HepG2 (cell line): ENCODE measurements at regions not wholly inside any gene's neighbourhood (a gene's known extent, or its start where the extent isn't known, plus 50 kb on each side); places are given as distances from the start of the nearest gene placed in this dataset.

Source experiments
- ATAC-seq: fragments of 200-7000 bp; cut with Tn5 transposase; 3 replicates; pipeline ENCODE4 v1.9.1; 2020; ENCODE audit warnings: mild to moderate bottlenecking, moderate library complexity
- BruUV-seq: library from RNA; stranded (reverse); fragments of 400-500 nt; replicated peaks from 2 replicates; lab custom pipeline; 2021; lab: Mats Ljungman, UMichigan
- CTCF ChIA-PET: fragments of 300-600 bp; formaldehyde crosslinking; extraction: SDS; loops from one replicate; lab custom pipeline; 2021; ENCODE audit warnings: low total read pairs, inconsistent platforms, low intra/inter-chr PET ratio; lab: Yijun Ruan, JAX
- POLR2A ChIA-PET: fragments of 350-600 bp; sonication (Branson Sonifier 250); formaldehyde crosslinking; loops from one replicate; lab custom pipeline; 2020; ENCODE audit warnings: antibody characterized with exemption, inconsistent platforms; lab: Yijun Ruan, JAX
- DNase-seq: peaks from one replicate; pipeline ENCODE4 v3.0.0-alpha.2; 2015; ENCODE audit warnings: low spot score
- FAIRE-seq: peaks from 3 replicates; lab custom pipeline; 2011; peaks lifted over from hg19 to GRCh38; lab: Jason Lieb, UNC
- H2AFZ ChIP-seq: one replicate; pipeline ENCODE4 v1.6.1; 2011; ENCODE audit warnings: low read length, inconsistent platforms
- H3K27ac ChIP-seq: fragments of 300-600 bp; 3 replicates; pipeline ENCODE4 v1.8.0; 2011; ENCODE audit warnings: mixed run types, mild to moderate bottlenecking, mixed read lengths, low read length, inconsistent platforms; ENCODE audit not compliant: insufficient read depth; ENCODE audit errors: extremely low read length
- H3K27me3 ChIP-seq, 2 experiments: fragments of 200-600 bp in 1 of 2; 2 replicates in 1 of 2; 3 replicates in 1 of 2; pipeline versions ENCODE4 v1.6.0 to v1.8.0; 2011; ENCODE audit warnings: low read length in 2 of 2, mild to moderate bottlenecking in 2 of 2, moderate library complexity in 2 of 2, inconsistent platforms in 1 of 2; ENCODE audit not compliant: insufficient read depth in 2 of 2, control insufficient read depth in 1 of 2
- H3K36me3 ChIP-seq, 2 experiments: fragments of 200-600 bp in 1 of 2; replicated peaks in 1 of 2; 2 replicates in 1 of 2; 3 replicates in 1 of 2; pipeline versions ENCODE4 v1.5.1 to v1.8.0; 2011; ENCODE audit warnings: low read length in 2 of 2, inconsistent platforms in 1 of 2; ENCODE audit not compliant: insufficient read depth in 2 of 2, control insufficient read depth in 1 of 2
- H3K4me1 ChIP-seq: 2 replicates; pipeline ENCODE4 v1.5.1; 2012; ENCODE audit warnings: low read length, inconsistent platforms; ENCODE audit not compliant: insufficient read depth
- H3K4me2 ChIP-seq: 2 replicates; pipeline ENCODE4 v1.6.0; 2011; ENCODE audit warnings: low read depth, low read length, inconsistent platforms
- H3K4me3 ChIP-seq, 3 experiments: fragments of 200-600 bp in 1 of 3; sonication (generic), shearing (Covaris generic) in 1 of 3; replicated peaks in 1 of 3; 2 replicates each; pipeline ENCODE4 v1.5.1; 2011 to 2016; ENCODE audit warnings: low read length in 3 of 3, inconsistent platforms in 2 of 3, low read depth in 2 of 3, mild to moderate bottlenecking in 2 of 3, control low read depth in 1 of 3, mixed read lengths in 1 of 3; ENCODE audit not compliant: insufficient read depth in 1 of 3
- H3K79me2 ChIP-seq: one replicate; pipeline ENCODE4 v1.6.1; 2011; ENCODE audit warnings: low read length, inconsistent platforms; ENCODE audit not compliant: insufficient read depth
- H3K9ac ChIP-seq: 2 replicates; pipeline ENCODE4 v1.6.0; 2011; ENCODE audit warnings: mild to moderate bottlenecking, low read depth, low read length, inconsistent platforms; ENCODE audit not compliant: insufficient read depth
- H3K9me3 ChIP-seq: 2 replicates; pipeline ENCODE4 v1.5.1; 2012; ENCODE audit warnings: mild to moderate bottlenecking, low read length
- H4K20me1 ChIP-seq: 2 replicates; pipeline ENCODE4 v1.6.0; 2011; ENCODE audit warnings: inconsistent platforms, mild to moderate bottlenecking, low read length, moderate library complexity; ENCODE audit not compliant: insufficient read depth
- ATF7-NPFF ChIP-seq: sonication (generic); formaldehyde crosslinking; IDR thresholded peaks from 2 replicates; pipeline ENCODE4 v1.8.1; 2023; ENCODE audit warnings: mild to moderate bottlenecking, low read depth, missing genetic modification reagents, moderate library complexity
- EZH2 ChIP-seq: conservative IDR thresholded peaks from 2 replicates; pipeline ENCODE4 v1.6.1; 2012; ENCODE audit warnings: mild to moderate bottlenecking, low read depth, low read length, moderate library complexity
- FOXA3 ChIP-seq: IDR thresholded peaks from 2 replicates; pipeline ENCODE4 v1.6.1; 2016; ENCODE audit warnings: missing genetic modification reagents, missing compliant biosample characterization
- HMG20B ChIP-seq: conservative IDR thresholded peaks from 2 replicates; pipeline ENCODE4 v1.6.1; 2016; ENCODE audit warnings: missing genetic modification reagents, missing compliant biosample characterization
- JUN ChIP-seq: sonication (generic); formaldehyde crosslinking; IDR thresholded peaks from 2 replicates; pipeline ENCODE4 v1.4.0; 2020; ENCODE audit warnings: mild to moderate bottlenecking, missing genetic modification reagents
- LCORL ChIP-seq, 2 experiments: fragments of 450-650 bp in 1 of 2; sonication (generic) in 1 of 2; formaldehyde crosslinking in 1 of 2; IDR thresholded peaks; 2 replicates each; pipeline versions ENCODE4 v1.5.0 to v1.6.1; 2017 to 2020; ENCODE audit warnings: antibody characterized with exemption in 1 of 2, missing genetic modification reagents in 1 of 2
- MEIS2 ChIP-seq: sonication (generic); formaldehyde crosslinking; IDR thresholded peaks from 2 replicates; pipeline ENCODE4 v1.9.0; 2021; ENCODE audit warnings: mild to moderate bottlenecking, missing genetic modification reagents
- MXD3 ChIP-seq: IDR thresholded peaks from 2 replicates; pipeline ENCODE4 v1.6.1; 2016; ENCODE audit warnings: mild to moderate bottlenecking, missing biosample characterization, missing genetic modification reagents
- NFIB ChIP-seq: sonication (generic); formaldehyde crosslinking; IDR thresholded peaks from 2 replicates; pipeline ENCODE4 v1.9.0; 2021; ENCODE audit warnings: missing genetic modification reagents, mild to moderate bottlenecking, borderline replicate concordance
- NFYC ChIP-seq: IDR thresholded peaks from 2 replicates; pipeline ENCODE4 v1.6.1; 2016; ENCODE audit warnings: missing genetic modification reagents, missing compliant biosample characterization
- POGZ ChIP-seq: sonication (generic); formaldehyde crosslinking; IDR thresholded peaks from 2 replicates; pipeline ENCODE4 v1.4.0; 2020; ENCODE audit warnings: mild to moderate bottlenecking, missing genetic modification reagents
- RORA ChIP-seq: sonication (generic); formaldehyde crosslinking; IDR thresholded peaks from 2 replicates; pipeline ENCODE4 v1.5.0; 2020; ENCODE audit warnings: mild to moderate bottlenecking, missing genetic modification reagents, moderate library complexity
- ZNF275 ChIP-seq: sonication (generic); formaldehyde crosslinking; IDR thresholded peaks from 2 replicates; pipeline ENCODE4 v1.8.0; 2022; ENCODE audit warnings: missing genetic modification reagents, mild to moderate bottlenecking, inconsistent platforms, borderline replicate concordance
- ZNF609 ChIP-seq: sonication (generic); formaldehyde crosslinking; IDR thresholded peaks from 2 replicates; pipeline ENCODE4 v1.4.0; 2020; ENCODE audit warnings: mild to moderate bottlenecking, missing genetic modification reagents, borderline replicate concordance
- in situ Hi-C: cut with HindIII; loops from 2 replicates; pipeline ENCODE4 v1.10.0; 2017; ENCODE audit warnings: low pct_unique_long_range_greater_than_20kb; ENCODE audit not compliant: extremely low pct_ligation_motif_present
- intact Hi-C: fragments of 100-400 bp; cut with micrococcal nuclease; formaldehyde crosslinking; loops from one replicate; pipeline ENCODE4 v1.10.0; 2022; ENCODE audit not compliant: unreplicated experiment

GRCh38 chr18:43866696-43867095 is 589.4 kb upstream of the SYT4 start:
- H3K4me2 ChIP-seq = no peak overlapping the region
- DNase-seq = no peak
- POLR2A ChIA-PET = no interaction called here
- in situ Hi-C loops (no loop called here), intact Hi-C loops (no loop called here)
- TF ChIP-seq POGZ (CRISPR knock-in tag) = no peak
- TF ChIP-seq MXD3 (CRISPR knock-in tag) = no peak
- TF ChIP-seq JUN (CRISPR knock-in tag) = no peak
- no peak for TF ChIP-seq MEIS2 (CRISPR knock-in tag)
- no peak for TF ChIP-seq ATF7-NPFF (CRISPR knock-in tag)
- TF ChIP-seq NFYC (CRISPR knock-in tag) = no peak
- no peak for TF ChIP-seq NFIB
- TF ChIP-seq ZNF609 = no peak
- TF ChIP-seq EZH2 = no peak
- no peak for TF ChIP-seq HMG20B
- TF ChIP-seq LCORL (IDR thresholded peaks at IDR 0.05) = no peak
- TF ChIP-seq LCORL (CRISPR knock-in tag; IDR thresholded peaks at IDR 0.05) = no peak
- TF ChIP-seq RORA (CRISPR knock-in tag) = no peak
- TF ChIP-seq FOXA3 (CRISPR knock-in tag) = no peak
- TF ChIP-seq ZNF275 (CRISPR knock-in tag) = no peak
- no peaks in the 10 kb centered on the region for H3K27me3 ChIP-seq
- no TSS peak for BruUV-seq
- H3K4me1 ChIP-seq = no peaks in the 10 kb centered on the region
- H2AFZ ChIP-seq = no peak overlapping the region
- ATAC-seq = no peak
- CTCF ChIA-PET = no interaction called here
- no peaks in the 10 kb centered on the region for H3K36me3 ChIP-seq
- FAIRE-seq = no peak
- no peaks in the 10 kb centered on the region for H3K79me2 ChIP-seq
- H3K9ac ChIP-seq = no peak overlapping the region
- H3K27ac ChIP-seq = no peak overlapping the region
- H3K4me3 ChIP-seq = no peak overlapping the region
- H4K20me1 ChIP-seq = no peaks in the 10 kb centered on the region
- H3K9me3 ChIP-seq = peaks cover 87% of the 10 kb centered on the region
